GM12878 (cell line): ENCODE measurements at regions not wholly inside any gene's neighbourhood (a gene's known extent, or its start where the extent isn't known, plus 50 kb on each side); places are given as distances from the start of the nearest gene placed in this dataset.
"Not testable (repeated sequence)": the region's sequence is repeated elsewhere in the genome, so short reads cannot be mapped to it uniquely, and the experiment has no call there.

Experiments
- ATAC-seq: fragments of 200-7000 bp; cut with Tn5 transposase; 3 replicates; pipeline ENCODE4 v1.9.1; 2020; ENCODE audit warnings: mild to moderate bottlenecking, moderate library complexity
- BruUV-seq: library from RNA; stranded (reverse); fragments of 400-500 nt; replicated peaks from 2 replicates; lab custom pipeline; 2021; lab: Mats Ljungman, UMichigan
- CTCF ChIA-PET: fragments of 300-600 bp; sonication (Branson Sonifier 250); formaldehyde crosslinking; extraction: SDS; loops from one replicate; lab custom pipeline; 2021; ENCODE audit warnings: inconsistent platforms; lab: Yijun Ruan, JAX
- POLR2A ChIA-PET: fragments of 350-600 bp; formaldehyde crosslinking; extraction: SDS; loops from one replicate; lab custom pipeline; 2021; ENCODE audit warnings: inconsistent platforms; lab: Charles Lee
- RAD21 ChIA-PET: fragments of 300-600 bp; sonication (Branson Sonifier 250); formaldehyde crosslinking; loops from one replicate; lab custom pipeline; 2023; ENCODE audit warnings: antibody characterized with exemption; ENCODE audit not compliant: unreplicated experiment; lab: Charles Lee
- SMC1A ChIA-PET: fragments of 300-600 bp; sonication (Branson Sonifier 250); formaldehyde crosslinking; loops from one replicate; lab custom pipeline; 2023; ENCODE audit not compliant: unreplicated experiment, uncharacterized antibody; lab: Charles Lee
- DNase-seq: peaks from one replicate; pipeline ENCODE4 v3.0.0-alpha.2; 2011; ENCODE audit warnings: low read depth, low spot score
- FAIRE-seq: peaks from 3 replicates; lab custom pipeline; 2011; peaks lifted over from hg19 to GRCh38; lab: Jason Lieb, UNC
- H2AFZ ChIP-seq: 2 replicates; pipeline ENCODE4 v1.6.0; 2011; ENCODE audit warnings: low read depth, low read length, control low read depth; ENCODE audit not compliant: control insufficient read depth
- H3K27ac ChIP-seq: 2 replicates; pipeline ENCODE4 v1.5.1; 2011; ENCODE audit warnings: control low read depth; ENCODE audit not compliant: control insufficient read depth, insufficient read depth
- H3K27me3 ChIP-seq, 2 experiments: replicated peaks in 1 of 2; 2 replicates each; pipeline versions ENCODE4 v1.6.0 to v1.6.1; 2011; ENCODE audit warnings: low read length in 1 of 2; ENCODE audit not compliant: control insufficient read depth in 2 of 2, insufficient read depth in 2 of 2
- H3K36me3 ChIP-seq, 2 experiments: 2 replicates each; pipeline ENCODE4 v1.5.1; 2011; ENCODE audit warnings: low read length in 1 of 2; ENCODE audit not compliant: control insufficient read depth in 2 of 2, insufficient read depth in 2 of 2
- H3K4me1 ChIP-seq: 2 replicates; pipeline ENCODE4 v1.6.1; 2011; ENCODE audit warnings: mild to moderate bottlenecking, low read length, moderate library complexity, mixed read lengths; ENCODE audit not compliant: control insufficient read depth, insufficient read depth
- H3K4me2 ChIP-seq: 2 replicates; pipeline ENCODE4 v1.6.0; 2011; ENCODE audit warnings: control low read depth; ENCODE audit not compliant: control insufficient read depth, insufficient read depth
- H3K4me3 ChIP-seq: fragments of 200-600 bp; sonication (generic); 2 replicates; pipeline ENCODE4 v1.5.1; 2016
- H3K79me2 ChIP-seq: 2 replicates; pipeline ENCODE4 v1.6.0; 2011; ENCODE audit warnings: low read length; ENCODE audit not compliant: control insufficient read depth, insufficient read depth
- H3K9ac ChIP-seq: 2 replicates; pipeline ENCODE4 v1.8.0; 2011; ENCODE audit warnings: low read length, control low read depth, mixed read lengths; ENCODE audit not compliant: control insufficient read depth, insufficient read depth
- H3K9me3 ChIP-seq: replicated peaks from 3 replicates; pipeline ENCODE4 v1.5.1; 2011; ENCODE audit warnings: mild to moderate bottlenecking, low read length; ENCODE audit not compliant: control insufficient read depth, insufficient read depth
- H4K20me1 ChIP-seq: 2 replicates; pipeline ENCODE4 v1.6.0; 2011; ENCODE audit not compliant: control insufficient read depth, insufficient read depth
- whole genome bisulfite sequencing: methylation state at CpG from one replicate; pipeline ENCODE4 v1.1.6; 2016; ENCODE audit warnings: low lambda C conversion rate; ENCODE audit not compliant: insufficient replicate concordance, insufficient coverage; ENCODE audit errors: missing lambda C conversion rate; 5-methylcytosine and 5-hydroxymethylcytosine counted together
- in situ Hi-C: fragments of 300-500 bp; cut with MboI; formaldehyde crosslinking; loops from 9 replicates; pipeline ENCODE4 v1.14.3; 2018; ENCODE audit warnings: mixed read lengths
- intact Hi-C: fragments of 100-400 bp; cut with micrococcal nuclease; formaldehyde crosslinking; loops from one replicate; pipeline ENCODE4 v1.14.2; 2022; ENCODE audit not compliant: unreplicated experiment

- intact Hi-C loops, SMC1A ChIA-PET, FAIRE-seq: not testable (repeated sequence)
These were observed 74.5 kb downstream of the PPIAL4C start for GRCh38 chr1:149658175-149658574.

DNA sequence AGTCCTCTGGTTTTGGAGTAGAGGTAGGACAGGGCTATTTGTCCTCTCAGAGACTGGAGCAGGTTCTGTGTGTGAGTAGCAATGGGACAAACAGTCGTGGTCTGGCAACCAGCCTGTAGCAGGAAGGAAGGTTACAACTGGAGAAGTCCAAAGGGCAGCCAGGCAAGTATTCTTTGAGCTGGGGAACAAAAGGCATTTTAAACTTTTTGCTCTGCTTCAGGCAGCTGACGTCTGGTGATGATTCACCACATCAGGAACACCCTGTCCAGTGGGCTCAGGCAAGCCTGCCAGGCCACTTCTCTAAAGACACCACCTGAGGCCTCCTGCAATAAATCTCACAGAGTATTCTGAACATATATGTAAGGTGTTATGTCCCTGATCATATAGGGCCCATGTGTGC lies 81.0 kb downstream of the PPIAL4C start:
- POLR2A ChIA-PET, H3K4me3 ChIP-seq, intact Hi-C loops, H3K79me2 ChIP-seq, ATAC-seq, H3K4me2 ChIP-seq, H3K27me3 ChIP-seq, H2AFZ ChIP-seq, H3K36me3 ChIP-seq, BruUV-seq, H3K9ac ChIP-seq, CTCF ChIA-PET, SMC1A ChIA-PET, DNase-seq, H3K27ac ChIP-seq, H3K9me3 ChIP-seq, RAD21 ChIA-PET, FAIRE-seq, H4K20me1 ChIP-seq, H3K4me1 ChIP-seq, in situ Hi-C loops: not testable (repeated sequence)
- WGBS = 0% methylated on average over 1 of the region's 2 CpGs

More at GRCh38 chr1:149658175-149658574, 74.5 kb downstream of the PPIAL4C start:
- H3K4me1 ChIP-seq, in situ Hi-C loops, RAD21 ChIA-PET, BruUV-seq, H3K36me3 ChIP-seq, H3K4me2 ChIP-seq, CTCF ChIA-PET, H3K9me3 ChIP-seq, H2AFZ ChIP-seq, H3K27ac ChIP-seq, H3K4me3 ChIP-seq, POLR2A ChIA-PET, H3K9ac ChIP-seq, DNase-seq, ATAC-seq, H3K79me2 ChIP-seq, H4K20me1 ChIP-seq, H3K27me3 ChIP-seq: not testable (repeated sequence)
- WGBS = 7% methylated on average over 2 of the region's 5 CpGs

DNA sequence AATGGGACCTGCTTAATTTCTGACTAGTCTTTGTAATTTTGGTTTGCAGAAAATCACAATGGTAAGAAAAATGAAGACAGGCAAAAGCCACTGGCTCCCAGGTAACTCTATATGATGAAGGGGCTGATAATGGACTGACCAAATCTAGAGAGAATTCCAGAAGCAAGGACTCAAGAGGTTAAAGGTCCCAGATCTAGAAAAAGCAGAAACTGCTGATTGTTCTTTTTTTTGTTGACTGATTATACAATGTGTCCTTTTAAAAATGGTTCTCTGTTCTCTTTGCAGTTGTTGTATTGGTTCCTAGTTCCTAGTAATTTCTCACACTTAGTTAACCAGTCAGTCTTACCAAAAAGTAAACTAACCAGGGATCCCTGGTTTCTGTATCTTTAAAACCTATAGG lies 81.4 kb downstream of the PPIAL4C start:
- in situ Hi-C loops, FAIRE-seq, POLR2A ChIA-PET, H4K20me1 ChIP-seq, H3K4me2 ChIP-seq, H3K27me3 ChIP-seq, intact Hi-C loops, DNase-seq, ATAC-seq, H3K4me3 ChIP-seq, H3K27ac ChIP-seq, H3K9me3 ChIP-seq, H3K36me3 ChIP-seq, H3K9ac ChIP-seq, SMC1A ChIA-PET, H3K4me1 ChIP-seq, H3K79me2 ChIP-seq, H2AFZ ChIP-seq, BruUV-seq, RAD21 ChIA-PET, CTCF ChIA-PET: not testable (repeated sequence)

GRCh38 chr1:149665528-149665927 lies 81.9 kb downstream of the PPIAL4C start:
- H3K4me1 ChIP-seq, intact Hi-C loops, H4K20me1 ChIP-seq, H3K79me2 ChIP-seq, CTCF ChIA-PET, H3K9me3 ChIP-seq, ATAC-seq, H3K4me2 ChIP-seq, in situ Hi-C loops, H3K9ac ChIP-seq, H3K27ac ChIP-seq, H3K4me3 ChIP-seq, H3K36me3 ChIP-seq, H3K27me3 ChIP-seq, FAIRE-seq, RAD21 ChIA-PET, H2AFZ ChIP-seq, DNase-seq, POLR2A ChIA-PET, SMC1A ChIA-PET, BruUV-seq: not testable (repeated sequence)
- WGBS = 55% methylated on average over 2 of the region's 2 CpGs
